ENCODE measurements at regions not wholly inside any gene's neighbourhood (a gene's known extent, or its start where the extent isn't known, plus 50 kb on each side); places are given as distances from the start of the nearest gene placed in this dataset.

DNA sequence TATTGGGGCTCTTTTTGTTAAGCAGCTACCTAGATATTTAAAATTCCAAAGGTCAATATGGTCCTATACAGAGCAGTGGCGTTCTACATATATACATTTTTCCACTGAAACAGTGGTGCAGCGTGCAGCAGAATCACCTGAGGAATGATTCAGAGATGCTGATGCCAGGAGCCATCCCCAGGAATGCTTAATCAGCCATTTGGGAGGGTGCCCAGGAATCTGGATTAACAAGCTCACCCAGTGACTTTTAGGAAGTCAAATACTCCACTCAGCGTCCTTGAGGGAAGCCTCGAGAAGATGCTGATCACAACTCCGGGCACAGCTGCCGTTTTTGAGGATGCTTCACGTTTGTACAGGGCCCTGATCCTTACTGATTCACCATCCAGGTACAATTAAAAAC, 82.6 kb upstream of the ARHGEF3 start:
- WGBS, 2 donors, result 75 to 76% methylated on average over 7 of the region's 7 CpGs
- Histone ChIP-seq H3K4me3 (no peak overlapping the region), H3K36me3 (peaks cover 0 to 5% (median 0%) of the 10 kb centered on the region in 9 donors), H3K4me1 (peaks cover 0 to 45% (median 23%) of the 10 kb centered on the region in 9 donors), H3K27ac (no peak overlapping the region), H3K27me3 (no peaks in the 10 kb centered on the region), H3K9me3 (no peaks in the 10 kb centered on the region)
- intact Hi-C loops (cut with DNase I), result loop anchor here in 1 of 10 donors (5.0 kb wide), 1 partner anchor 33 kb away; no protein-coding TSS in a partner anchor
- ATAC-seq (no peak), DNase-seq (no peak)
- TF ChIP-seq, protein P1, sequence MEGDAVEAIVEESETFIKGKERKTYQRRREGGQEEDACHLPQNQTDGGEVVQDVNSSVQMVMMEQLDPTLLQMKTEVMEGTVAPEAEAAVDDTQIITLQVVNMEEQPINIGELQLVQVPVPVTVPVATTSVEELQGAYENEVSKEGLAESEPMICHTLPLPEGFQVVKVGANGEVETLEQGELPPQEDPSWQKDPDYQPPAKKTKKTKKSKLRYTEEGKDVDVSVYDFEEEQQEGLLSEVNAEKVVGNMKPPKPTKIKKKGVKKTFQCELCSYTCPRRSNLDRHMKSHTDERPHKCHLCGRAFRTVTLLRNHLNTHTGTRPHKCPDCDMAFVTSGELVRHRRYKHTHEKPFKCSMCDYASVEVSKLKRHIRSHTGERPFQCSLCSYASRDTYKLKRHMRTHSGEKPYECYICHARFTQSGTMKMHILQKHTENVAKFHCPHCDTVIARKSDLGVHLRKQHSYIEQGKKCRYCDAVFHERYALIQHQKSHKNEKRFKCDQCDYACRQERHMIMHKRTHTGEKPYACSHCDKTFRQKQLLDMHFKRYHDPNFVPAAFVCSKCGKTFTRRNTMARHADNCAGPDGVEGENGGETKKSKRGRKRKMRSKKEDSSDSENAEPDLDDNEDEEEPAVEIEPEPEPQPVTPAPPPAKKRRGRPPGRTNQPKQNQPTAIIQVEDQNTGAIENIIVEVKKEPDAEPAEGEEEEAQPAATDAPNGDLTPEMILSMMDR (IDR thresholded peaks at IDR 0.05), result no peak

DNA sequence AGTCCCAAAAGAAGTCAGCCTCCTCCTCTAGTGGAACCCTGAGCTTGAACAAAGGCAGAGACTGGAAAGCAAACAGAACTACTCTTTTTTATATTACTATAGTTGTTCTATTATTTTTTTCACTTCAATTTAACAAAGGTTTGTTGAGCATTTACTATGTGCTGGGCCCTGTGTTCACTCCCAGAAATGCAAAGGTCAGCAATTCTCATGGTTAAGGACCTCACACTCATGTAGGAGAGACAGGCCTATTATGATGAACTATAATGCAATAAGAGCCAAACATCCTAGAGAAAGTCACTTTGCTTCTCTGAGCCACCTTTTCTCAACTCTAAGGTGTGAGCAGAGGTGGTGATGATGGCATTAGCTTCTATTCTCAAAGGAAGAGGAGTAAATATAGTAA, 82.1 kb upstream of the ARHGEF3 start:
- peaks cover 0 to 49% (median 19%) of the 10 kb centered on the region in 9 donors for H3K4me1 ChIP-seq
- no peaks in the 10 kb centered on the region for H3K27me3 ChIP-seq
- ATAC-seq (no peak), DNase-seq (no peak)
- TF ChIP-seq, protein P1 (IDR thresholded peaks at IDR 0.05), result no peak
- intact Hi-C loops (cut with DNase I), result loop anchor here in 1 of 10 donors (5.0 kb wide), 1 partner anchor 33 kb away; no protein-coding TSS in a partner anchor
- H3K9me3 ChIP-seq, result no peaks in the 10 kb centered on the region
- H3K4me3 ChIP-seq, result no peak overlapping the region
- peaks cover 0 to 5% (median 0%) of the 10 kb centered on the region in 9 donors for H3K36me3 ChIP-seq
- H3K27ac ChIP-seq, result no peak overlapping the region

DNA sequence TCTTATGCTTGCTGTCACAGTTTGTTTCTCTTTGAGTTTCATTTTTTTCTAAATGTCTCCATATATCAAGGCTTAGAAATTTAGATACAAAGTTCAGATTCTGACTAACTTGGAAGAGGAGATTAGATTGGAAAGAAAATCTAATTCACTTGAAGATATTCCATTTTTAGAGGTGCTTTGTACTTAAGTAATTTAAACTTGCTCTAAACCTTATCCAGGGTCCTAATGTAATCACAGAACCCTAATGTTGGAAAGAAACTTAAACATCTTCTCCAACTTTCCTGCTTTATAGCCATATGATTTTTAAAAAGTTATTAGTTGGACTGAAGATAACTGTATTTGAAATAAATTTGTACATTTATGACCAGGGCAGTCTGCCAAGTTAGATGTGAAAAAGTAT, 81.1 kb upstream of the ARHGEF3 start:
- H3K27me3 ChIP-seq, result no peaks in the 10 kb centered on the region
- no peak for ATAC-seq
- peaks cover 0 to 53% (median 23%) of the 10 kb centered on the region in 9 donors for H3K4me1 ChIP-seq
- H3K36me3 ChIP-seq, result peaks cover 0 to 5% (median 0%) of the 10 kb centered on the region in 9 donors
- TF ChIP-seq, protein P1 (IDR thresholded peaks at IDR 0.05), result no peak
- no peak for DNase-seq
- no peak overlapping the region for H3K4me3 ChIP-seq
- H3K9me3 ChIP-seq, result no peaks in the 10 kb centered on the region
- intact Hi-C loops (cut with DNase I), result loop anchor here in 1 of 10 donors (5.0 kb wide), 1 partner anchor 34 kb away; no protein-coding TSS in a partner anchor
- no peak overlapping the region for H3K27ac ChIP-seq

DNA sequence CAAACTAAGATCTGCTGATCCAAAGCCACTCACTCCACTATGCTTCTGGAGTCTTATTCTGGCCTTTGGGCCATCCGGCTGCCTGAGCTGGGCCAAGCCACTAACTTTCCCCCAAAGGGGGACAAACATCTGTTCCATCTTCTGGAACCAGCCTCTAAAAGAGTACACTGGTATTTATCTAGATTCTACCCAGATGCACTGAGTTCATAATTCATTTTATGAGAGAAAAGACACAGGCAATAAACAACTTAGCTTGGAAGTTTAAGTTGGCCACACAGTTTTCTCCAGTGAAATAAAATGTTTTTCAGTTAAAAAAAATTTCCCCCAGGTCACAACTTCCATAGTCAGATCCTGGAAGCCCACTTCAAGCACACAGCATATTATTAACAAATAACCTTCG, 80.1 kb upstream of the ARHGEF3 start:
- ATAC-seq, result no peak
- Histone ChIP-seq H3K27me3 (no peaks in the 10 kb centered on the region), H3K4me1 (peaks cover 0 to 49% (median 15%) of the 10 kb centered on the region in 9 donors), H3K36me3 (peaks cover 0 to 5% (median 0%) of the 10 kb centered on the region in 9 donors), H3K27ac (no peak overlapping the region), H3K4me3 (no peak overlapping the region), H3K9me3 (no peaks in the 10 kb centered on the region)
- intact Hi-C loops (cut with DNase I), result loop anchor here in 1 of 10 donors (5.0 kb wide), 1 partner anchor 35 kb away; no protein-coding TSS in a partner anchor
- DNase-seq, result no peak
- WGBS, 2 donors, result 94 to 98% methylated on average over 2 of the region's 2 CpGs
- TF ChIP-seq, protein P1 (IDR thresholded peaks at IDR 0.05), result no peak
